ENCODE measurements at regions not wholly inside any gene's neighbourhood (a gene's known extent, or its start where the extent isn't known, plus 50 kb on each side); places are given as distances from the start of the nearest gene placed in this dataset.

GRCh38 chr9:90070931-90071660 lies 466.3 kb downstream of the GADD45G start:
- POLR2A ChIA-PET, result no interaction called here
- Histone ChIP-seq H3K27ac (ENCODE audit: low read depth in 2 of 2, low read length in 1 of 2) (no peak overlapping the region), H3K4me3 (ENCODE audit: low read depth in 2 of 2, low read length in 1 of 2) (no peak overlapping the region), H3K9ac (no peak overlapping the region), H3K4me1 (ENCODE audit: control insufficient read depth in 1 of 2, insufficient read depth in 2 of 2, low read depth in 1 of 2, low read length in 1 of 2) (no peaks in the 10 kb centered on the region; a peak in 1 of 4 replicates), H3F3A (replicated peaks; ENCODE audit: insufficient read depth) (no peaks in the 10 kb centered on the region), H3K27me3 (ENCODE audit: insufficient read depth) (no peaks in the 10 kb centered on the region), H2AFZ (ENCODE audit: low read depth) (no peak overlapping the region), H3K9me3 (no peaks in the 10 kb centered on the region), H3K79me2 (ENCODE audit: insufficient read depth) (no peaks in the 10 kb centered on the region), H3K9me2 (no peaks in the 10 kb centered on the region), H3K36me3 (replicated peaks in 1 of 2; ENCODE audit: control insufficient read depth in 1 of 2, insufficient read depth in 2 of 2, low read length in 1 of 2) (no peaks in the 10 kb centered on the region), H3K4me2 (no peak overlapping the region), H4K20me1 (ENCODE audit: insufficient read depth) (no peaks in the 10 kb centered on the region)
- no peak for TF ChIP-seq MXI1 (IDR thresholded peaks at IDR 0.05; ENCODE audit: low read depth, low read length)
- no peak for TF ChIP-seq YY1 (IDR thresholded peaks at IDR 0.05; ENCODE audit: low read depth)
- WGBS (ENCODE audit: low lambda C conversion rate), result 36% methylated on average over 7 of the region's 7 CpGs
- CTCF ChIA-PET, result interaction anchor here (1.0 to 4.1 kb wide), 5 partner anchors 10 to 473 kb away, joined by 3 to 12 read pairs (median 6); no protein-coding TSS in a partner anchor
- no peak for DNase-seq

DNA sequence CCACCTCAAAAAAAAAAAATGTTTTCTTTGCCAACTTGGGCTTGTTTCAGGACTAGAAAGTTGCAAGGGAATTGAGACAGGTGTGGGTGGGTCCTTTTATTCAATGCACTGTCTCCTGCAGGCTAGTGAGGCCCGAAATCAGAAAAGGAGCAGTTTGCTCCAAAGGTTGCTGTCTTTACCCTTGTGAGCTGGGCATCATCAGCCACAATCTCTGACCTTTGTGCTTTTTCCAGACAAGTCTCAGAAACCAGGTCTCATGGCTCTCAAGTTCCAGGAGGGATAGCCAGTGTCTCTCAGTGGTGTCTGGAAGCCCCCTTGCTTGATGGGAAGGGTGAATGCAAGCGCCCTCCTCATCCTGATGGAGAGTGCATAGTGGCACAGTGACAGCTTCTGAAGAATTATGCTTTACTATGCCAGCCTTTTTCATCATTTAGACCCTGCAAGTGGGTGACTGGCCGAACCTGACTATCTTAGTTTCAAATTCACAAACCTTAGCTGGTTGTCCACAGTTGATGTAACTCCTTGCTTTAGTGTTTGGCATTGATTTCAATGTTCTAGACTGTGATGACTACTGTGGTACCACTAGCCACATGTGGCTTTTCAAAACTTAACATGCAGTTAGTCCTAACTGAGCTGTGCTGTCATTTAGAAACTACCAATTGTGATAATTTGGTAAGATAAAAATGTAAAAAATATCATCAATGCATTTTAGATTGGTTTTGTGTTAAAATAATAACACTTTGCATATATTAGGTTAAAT lies 468.6 kb downstream of the GADD45G start:
- peaks cover 0 to 3% of the 10 kb centered on the region in 2 experiments; a peak in 2 of 4 replicates for H3K4me1 ChIP-seq (ENCODE audit: control insufficient read depth in 1 of 2, insufficient read depth in 2 of 2, low read depth in 1 of 2, low read length in 1 of 2)

More for the DNA sequence above, 468.6 kb downstream of the GADD45G start:
- Histone ChIP-seq H3K36me3 (replicated peaks in 1 of 2; ENCODE audit: control insufficient read depth in 1 of 2, insufficient read depth in 2 of 2, low read length in 1 of 2) (no peaks in the 10 kb centered on the region), H3F3A (replicated peaks; ENCODE audit: insufficient read depth) (no peaks in the 10 kb centered on the region), H2AFZ (ENCODE audit: low read depth) (no peak overlapping the region), H3K27me3 (ENCODE audit: insufficient read depth) (no peaks in the 10 kb centered on the region), H3K27ac (ENCODE audit: low read depth in 2 of 2, low read length in 1 of 2) (no peak overlapping the region), H3K79me2 (ENCODE audit: insufficient read depth) (no peaks in the 10 kb centered on the region), H3K9me3 (no peaks in the 10 kb centered on the region), H4K20me1 (ENCODE audit: insufficient read depth) (no peaks in the 10 kb centered on the region), H3K4me3 (ENCODE audit: low read depth in 2 of 2, low read length in 1 of 2) (no peak overlapping the region), H3K9me2 (no peaks in the 10 kb centered on the region), H3K9ac (no peak overlapping the region), H3K4me2 (no peak overlapping the region)
- DNase-seq, result no peak
- ChIA-PET CTCF (interaction anchor here (1.1 to 4.1 kb wide), 5 partner anchors 9 to 497 kb away, joined by 3 to 12 read pairs (median 4); no protein-coding TSS in a partner anchor), POLR2A (no interaction called here)
- TF ChIP-seq POLR2AphosphoS5 (IDR thresholded peaks at IDR 0.05; ENCODE audit: low read depth, low read length) (no peak), RAD21 (IDR thresholded peaks at IDR 0.05; ENCODE audit: low read length) (no peak), EZH2phosphoT487 (IDR thresholded peaks at IDR 0.05; ENCODE audit: borderline replicate concordance, low read depth) (no peak), USF2 (IDR thresholded peaks at IDR 0.05; ENCODE audit: borderline replicate concordance, low read depth, low read length) (no peak), MXI1 (IDR thresholded peaks at IDR 0.05; ENCODE audit: low read depth, low read length) (no peak), TEAD4 (IDR thresholded peaks at IDR 0.05; ENCODE audit: borderline replicate concordance, insufficient read depth) (no peak), FOXM1 (IDR thresholded peaks at IDR 0.05; ENCODE audit: low read depth) (no peak), CHD2 (IDR thresholded peaks at IDR 0.05; ENCODE audit: low read length, partially characterized antibody) (no peak), FOSL2 (IDR thresholded peaks at IDR 0.05; ENCODE audit: borderline replicate concordance, low read depth) (no peak), FOXJ3 (CRISPR knock-in tag; IDR thresholded peaks at IDR 0.05) (no peak), PBX3 (IDR thresholded peaks at IDR 0.05) (no peak), TCF12 (IDR thresholded peaks at IDR 0.05) (no peak), YY1 (IDR thresholded peaks at IDR 0.05; ENCODE audit: low read depth) (no peak), SIN3A (IDR thresholded peaks at IDR 0.05; ENCODE audit: borderline replicate concordance, low read depth, low read length) (no peak), CTCF (IDR thresholded peaks at IDR 0.05) (no peak), MEF2A (IDR thresholded peaks at IDR 0.05; ENCODE audit: borderline replicate concordance, low read depth) (no peak)
- TF ChIP-seq, protein P1, sequence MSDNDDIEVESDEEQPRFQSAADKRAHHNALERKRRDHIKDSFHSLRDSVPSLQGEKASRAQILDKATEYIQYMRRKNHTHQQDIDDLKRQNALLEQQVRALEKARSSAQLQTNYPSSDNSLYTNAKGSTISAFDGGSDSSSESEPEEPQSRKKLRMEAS (IDR thresholded peaks at IDR 0.05; ENCODE audit: low read depth), result no peak
- WGBS (ENCODE audit: low lambda C conversion rate), result 30% methylated on average over 3 of the region's 3 CpGs

All from SK-N-SH (cell line).